Endodermal cell (in vitro differentiated cells): ENCODE measurements at regions not wholly inside any gene's neighbourhood (a gene's known extent, or its start where the extent isn't known, plus 50 kb on each side); places are given as distances from the start of the nearest gene placed in this dataset.

Experiments used
- DNase-seq: peaks from one replicate; pipeline ENCODE4 v3.0.0-alpha.2; 2017
- H3K27ac ChIP-seq: 2 replicates; pipeline ENCODE4 v1.5.1; 2013; ENCODE audit warnings: mild to moderate bottlenecking, low read depth, low read length, moderate library complexity
- H3K27me3 ChIP-seq: 2 replicates; pipeline ENCODE4 v1.6.1; 2013; ENCODE audit warnings: mild to moderate bottlenecking, low read length, moderate library complexity; ENCODE audit not compliant: insufficient read depth, control insufficient read depth, poor library complexity, severe bottlenecking
- H3K36me3 ChIP-seq: 2 replicates; pipeline ENCODE4 v1.7.0; 2013; ENCODE audit warnings: mild to moderate bottlenecking, low read length, moderate library complexity; ENCODE audit not compliant: control insufficient read depth, insufficient read depth
- H3K4me1 ChIP-seq: one replicate; pipeline ENCODE4 v1.7.0; 2013; ENCODE audit warnings: low read length; ENCODE audit not compliant: control insufficient read depth, insufficient read depth
- H3K4me3 ChIP-seq: 2 replicates; pipeline ENCODE4 v1.5.1; 2013; ENCODE audit warnings: mild to moderate bottlenecking, low read length, moderate library complexity
- H3K9ac ChIP-seq: 2 replicates; pipeline ENCODE4 v1.6.1; 2013; ENCODE audit warnings: mild to moderate bottlenecking, low read length, moderate library complexity; ENCODE audit not compliant: poor library complexity, severe bottlenecking; ENCODE audit errors: extremely low read depth
- H3K9me3 ChIP-seq: 2 replicates; pipeline ENCODE4 v1.6.1; 2013; ENCODE audit warnings: mild to moderate bottlenecking, low read length, moderate library complexity; ENCODE audit not compliant: control insufficient read depth
- H3K27ac Mint-ChIP-seq: 2 replicates; pipeline ENCODE4 v1.8.0; 2020; ENCODE audit warnings: mixed read lengths
- H3K27me3 Mint-ChIP-seq: 2 replicates; pipeline ENCODE4 v1.8.0; 2021; ENCODE audit warnings: mild to moderate bottlenecking, mixed read lengths; ENCODE audit not compliant: insufficient read depth
- H3K36me3 Mint-ChIP-seq: 2 replicates; pipeline ENCODE4 v1.8.0; 2020; ENCODE audit warnings: low read depth, mixed read lengths
- H3K4me1 Mint-ChIP-seq: 2 replicates; pipeline ENCODE4 v1.8.0; 2020; ENCODE audit warnings: mixed read lengths
- H3K4me3 Mint-ChIP-seq: 2 replicates; pipeline ENCODE4 v1.8.0; 2020; ENCODE audit warnings: mild to moderate bottlenecking, moderate library complexity, mixed read lengths
- H3K9me3 Mint-ChIP-seq: 2 replicates; pipeline ENCODE4 v1.8.0; 2020; ENCODE audit warnings: mild to moderate bottlenecking, mixed read lengths
- CTCF ChIP-seq: fragments of 200-600 bp; sonication (generic); conservative IDR thresholded peaks from 2 replicates; pipeline ENCODE4 v1.5.0; 2021; ENCODE audit warnings: antibody characterized with exemption, mild to moderate bottlenecking
- WGBS, 2 experiments: methylation state at CpG; one replicate each; pipeline versions ENCODE4 v1.1.5 to v1.1.7; 2013; ENCODE audit warnings: missing lambda C conversion rate in 2 of 2, mixed read lengths in 1 of 2; ENCODE audit not compliant: insufficient coverage in 1 of 2, insufficient read length in 1 of 2; 5-methylcytosine and 5-hydroxymethylcytosine counted together

- 73 to 91% methylated on average over 4 to 5 of the region's 5 CpGs for WGBS, 2 experiments
- no peak overlapping the region for H3K27ac Mint-ChIP-seq
- Histone ChIP-seq H3K27me3 (no peaks in the 10 kb centered on the region), H3K27ac (no peak overlapping the region), H3K9ac (no peak overlapping the region), H3K4me1 (peaks cover 10% of the 10 kb centered on the region), H3K9me3 (no peaks in the 10 kb centered on the region), H3K4me3 (no peak overlapping the region), H3K36me3 (no peaks in the 10 kb centered on the region)
- H3K4me3 Mint-ChIP-seq, result no peak overlapping the region
- H3K27me3 Mint-ChIP-seq, result peaks cover 18% of the 10 kb centered on the region
- no peak for TF ChIP-seq CTCF
- no peaks in the 10 kb centered on the region for H3K9me3 Mint-ChIP-seq
- peaks cover 8% of the 10 kb centered on the region for H3K4me1 Mint-ChIP-seq
- DNase-seq, result peak; percentile 33
- no peaks in the 10 kb centered on the region for H3K36me3 Mint-ChIP-seq
Observed at GRCh38 chr5:135705941-135706466, 127.2 kb upstream of the CXCL14 start.

- no peak for TF ChIP-seq CTCF
- Mint-ChIP-seq H3K9me3 (no peaks in the 10 kb centered on the region), H3K4me3 (no peak overlapping the region), H3K27me3 (peaks cover 18% of the 10 kb centered on the region), H3K4me1 (peaks cover 8% of the 10 kb centered on the region), H3K27ac (no peak overlapping the region), H3K36me3 (no peaks in the 10 kb centered on the region)
- peak; percentile 38 for DNase-seq
- H3K9ac ChIP-seq, result no peak overlapping the region
- H3K9me3 ChIP-seq, result no peaks in the 10 kb centered on the region
- no peak overlapping the region for H3K4me3 ChIP-seq
- no peaks in the 10 kb centered on the region for H3K36me3 ChIP-seq
- WGBS, 2 experiments, result 75 to 80% methylated on average over 4 to 5 of the region's 5 CpGs
- no peak overlapping the region for H3K27ac ChIP-seq
- H3K4me1 ChIP-seq, result peaks cover 10% of the 10 kb centered on the region
- H3K27me3 ChIP-seq, result no peaks in the 10 kb centered on the region
Observed at GRCh38 chr5:135705141-135705631, 126.4 kb upstream of the CXCL14 start.

GRCh38 chr5:135704616-135705015, 125.8 kb upstream of the CXCL14 start:
- H3K36me3 Mint-ChIP-seq, result no peaks in the 10 kb centered on the region
- Histone ChIP-seq H3K9me3 (no peaks in the 10 kb centered on the region), H3K27me3 (no peaks in the 10 kb centered on the region), H3K4me3 (no peak overlapping the region), H3K36me3 (no peaks in the 10 kb centered on the region), H3K4me1 (peaks cover 10% of the 10 kb centered on the region), H3K9ac (no peak overlapping the region), H3K27ac (no peak overlapping the region)
- peak; percentile 17 for DNase-seq
- WGBS, 2 experiments, result 90% methylated on average over 2 of the region's 2 CpGs
- peaks cover 18% of the 10 kb centered on the region for H3K27me3 Mint-ChIP-seq
- no peak for TF ChIP-seq CTCF
- H3K27ac Mint-ChIP-seq, result no peak overlapping the region
- H3K4me1 Mint-ChIP-seq, result peaks cover 8% of the 10 kb centered on the region
- H3K4me3 Mint-ChIP-seq, result no peak overlapping the region
- no peaks in the 10 kb centered on the region for H3K9me3 Mint-ChIP-seq
